Esophagus muscularis mucosa (tissue), 3 donors: ENCODE measurements at regions not wholly inside any gene's neighbourhood (a gene's known extent, or its start where the extent isn't known, plus 50 kb on each side); places are given as distances from the start of the nearest gene placed in this dataset.

Experiments used
- POLR2AphosphoS5 ChIP-seq, 2 donors: sonication (generic); formaldehyde crosslinking; IDR thresholded peaks; one replicate each; pipeline ENCODE4 v1.6.1; 2017; ENCODE audit warnings: antibody characterized with exemption in 2 of 2
- TF ChIP-seq, protein P1 (sequence below), 3 experiments: fragments of 200-600 bp in 2 of 3; fragments of 450-650 bp in 1 of 3; sonication (generic) in 2 of 3; IDR thresholded peaks; one replicate each; pipeline ENCODE4 v1.5.1; 2017 to 2019; ENCODE audit warnings: antibody characterized with exemption in 3 of 3, mild to moderate bottlenecking in 2 of 3, moderate library complexity in 1 of 3

DNA sequence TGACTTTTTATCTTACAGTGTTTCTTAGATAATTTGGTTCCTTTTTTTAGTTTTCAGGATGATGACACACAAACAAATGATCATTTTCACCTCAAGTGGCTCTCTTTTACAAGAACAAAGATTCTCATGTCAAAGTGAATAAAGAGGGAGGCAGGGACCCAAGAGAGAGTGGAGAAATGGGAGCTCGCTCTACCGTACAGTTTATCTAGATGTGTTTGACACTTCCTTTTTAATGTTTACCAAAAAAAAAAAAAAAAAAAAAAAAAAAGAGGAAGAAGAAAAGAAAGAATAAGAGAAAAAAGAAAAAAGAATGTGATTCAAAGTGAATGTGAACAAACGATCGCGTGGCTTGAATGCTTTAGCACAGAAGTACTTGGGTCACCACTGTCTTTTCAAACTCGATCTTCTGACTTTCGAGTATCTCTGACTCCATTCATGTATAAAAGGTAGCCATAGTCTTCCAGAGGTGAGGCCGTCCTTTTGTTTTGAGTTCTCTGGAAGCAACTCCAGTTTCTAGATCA, 75.6 kb upstream of the GRXCR1 start:
- TF ChIP-seq, protein P1, sequence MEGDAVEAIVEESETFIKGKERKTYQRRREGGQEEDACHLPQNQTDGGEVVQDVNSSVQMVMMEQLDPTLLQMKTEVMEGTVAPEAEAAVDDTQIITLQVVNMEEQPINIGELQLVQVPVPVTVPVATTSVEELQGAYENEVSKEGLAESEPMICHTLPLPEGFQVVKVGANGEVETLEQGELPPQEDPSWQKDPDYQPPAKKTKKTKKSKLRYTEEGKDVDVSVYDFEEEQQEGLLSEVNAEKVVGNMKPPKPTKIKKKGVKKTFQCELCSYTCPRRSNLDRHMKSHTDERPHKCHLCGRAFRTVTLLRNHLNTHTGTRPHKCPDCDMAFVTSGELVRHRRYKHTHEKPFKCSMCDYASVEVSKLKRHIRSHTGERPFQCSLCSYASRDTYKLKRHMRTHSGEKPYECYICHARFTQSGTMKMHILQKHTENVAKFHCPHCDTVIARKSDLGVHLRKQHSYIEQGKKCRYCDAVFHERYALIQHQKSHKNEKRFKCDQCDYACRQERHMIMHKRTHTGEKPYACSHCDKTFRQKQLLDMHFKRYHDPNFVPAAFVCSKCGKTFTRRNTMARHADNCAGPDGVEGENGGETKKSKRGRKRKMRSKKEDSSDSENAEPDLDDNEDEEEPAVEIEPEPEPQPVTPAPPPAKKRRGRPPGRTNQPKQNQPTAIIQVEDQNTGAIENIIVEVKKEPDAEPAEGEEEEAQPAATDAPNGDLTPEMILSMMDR (IDR thresholded peaks at IDR 0.05), result no peak
- no peak for TF ChIP-seq POLR2AphosphoS5 (IDR thresholded peaks at IDR 0.05)
